SW480 (cell line): ENCODE measurements at regions not wholly inside any gene's neighbourhood (a gene's known extent, or its start where the extent isn't known, plus 50 kb on each side); places are given as distances from the start of the nearest gene placed in this dataset.
A peak's percentile ranks its signal among the peaks of the same experiment; 100 is the strongest.
"Not testable (repeated sequence)": the region's sequence is repeated elsewhere in the genome, so short reads cannot be mapped to it uniquely, and the experiment has no call there.

ENCODE experiments used
- DNase-seq: peaks from one replicate; pipeline ENCODE4 v3.0.0-alpha.2; 2016; ENCODE audit warnings: low spot score

- DNase-seq: no peak
These were observed 526.5 kb downstream of the TRIML1 start for GRCh38 chr4:188665491-188666457.

- DNase-seq: not testable (repeated sequence)
These were observed 539.5 kb downstream of the TRIML1 start for GRCh38 chr4:188678691-188679090.

GRCh38 chr4:188680004-188680666, 540.9 kb downstream of the TRIML1 start:
- DNase-seq: peak; percentile 3

- DNase-seq: no peak
These were observed 541.4 kb downstream of the TRIML1 start for GRCh38 chr4:188680667-188681063.

- no peak for DNase-seq
These were observed 543.1 kb downstream of the TRIML1 start for GRCh38 chr4:188682321-188682720.

- DNase-seq: no peak
These were observed 544.3 kb downstream of the TRIML1 start for GRCh38 chr4:188683571-188683970.

- DNase-seq: no peak
These were observed 549.7 kb downstream of the TRIML1 start for GRCh38 chr4:188688956-188689355.

- no peak for DNase-seq
These were observed 552.6 kb downstream of the TRIML1 start for GRCh38 chr4:188691811-188692210.

GRCh38 chr4:188695261-188695660, 556.0 kb downstream of the TRIML1 start:
- no peak for DNase-seq

GRCh38 chr4:188697243-188697642, 558.0 kb downstream of the TRIML1 start:
- DNase-seq: no peak

GRCh38 chr4:188701952-188702351, 562.7 kb downstream of the TRIML1 start:
- DNase-seq: no peak

- DNase-seq: no peak
These were observed 565.0 kb downstream of the TRIML1 start for GRCh38 chr4:188704288-188704687.

- DNase-seq: no peak
These were observed 567.8 kb downstream of the TRIML1 start for GRCh38 chr4:188707036-188707435.

- DNase-seq: no peak
These were observed 575.3 kb downstream of the TRIML1 start for GRCh38 chr4:188714501-188714900.

GRCh38 chr4:188714907-188715306, 575.7 kb downstream of the TRIML1 start:
- no peak for DNase-seq

- DNase-seq: no peak
These were observed 578.4 kb downstream of the TRIML1 start for GRCh38 chr4:188717661-188718060.

GRCh38 chr4:188719794-188720193, 580.6 kb downstream of the TRIML1 start:
- no peak for DNase-seq

GRCh38 chr4:188722911-188723310, 583.7 kb downstream of the TRIML1 start:
- DNase-seq: no peak

GRCh38 chr4:188727746-188728145, 588.5 kb downstream of the TRIML1 start:
- DNase-seq: no peak

- DNase-seq: no peak
These were observed 589.1 kb downstream of the TRIML1 start for GRCh38 chr4:188728359-188728758.

GRCh38 chr4:188732131-188732530, 592.9 kb downstream of the TRIML1 start:
- no peak for DNase-seq

- no peak for DNase-seq
These were observed 595.8 kb downstream of the TRIML1 start for GRCh38 chr4:188735082-188735481.
